HepG2 (cell line): ENCODE measurements at regions not wholly inside any gene's neighbourhood (a gene's known extent, or its start where the extent isn't known, plus 50 kb on each side); places are given as distances from the start of the nearest gene placed in this dataset.

Source experiments
- ATAC-seq: fragments of 200-7000 bp; cut with Tn5 transposase; 3 replicates; pipeline ENCODE4 v1.9.1; 2020; ENCODE audit warnings: mild to moderate bottlenecking, moderate library complexity
- BruUV-seq: library from RNA; stranded (reverse); fragments of 400-500 nt; replicated peaks from 2 replicates; lab custom pipeline; 2021; lab: Mats Ljungman, UMichigan
- CTCF ChIA-PET: fragments of 300-600 bp; formaldehyde crosslinking; extraction: SDS; loops from one replicate; lab custom pipeline; 2021; ENCODE audit warnings: low total read pairs, inconsistent platforms, low intra/inter-chr PET ratio; lab: Yijun Ruan, JAX
- POLR2A ChIA-PET: fragments of 350-600 bp; sonication (Branson Sonifier 250); formaldehyde crosslinking; loops from one replicate; lab custom pipeline; 2020; ENCODE audit warnings: antibody characterized with exemption, inconsistent platforms; lab: Yijun Ruan, JAX
- DNase-seq: peaks from one replicate; pipeline ENCODE4 v3.0.0-alpha.2; 2015; ENCODE audit warnings: low spot score
- FAIRE-seq: peaks from 3 replicates; lab custom pipeline; 2011; peaks lifted over from hg19 to GRCh38; lab: Jason Lieb, UNC
- H2AFZ ChIP-seq: one replicate; pipeline ENCODE4 v1.6.1; 2011; ENCODE audit warnings: low read length, inconsistent platforms
- H3K27ac ChIP-seq: fragments of 300-600 bp; 3 replicates; pipeline ENCODE4 v1.8.0; 2011; ENCODE audit warnings: mixed run types, mild to moderate bottlenecking, mixed read lengths, low read length, inconsistent platforms; ENCODE audit not compliant: insufficient read depth; ENCODE audit errors: extremely low read length
- H3K27me3 ChIP-seq, 2 experiments: fragments of 200-600 bp in 1 of 2; 2 replicates in 1 of 2; 3 replicates in 1 of 2; pipeline versions ENCODE4 v1.6.0 to v1.8.0; 2011; ENCODE audit warnings: low read length in 2 of 2, mild to moderate bottlenecking in 2 of 2, moderate library complexity in 2 of 2, inconsistent platforms in 1 of 2; ENCODE audit not compliant: insufficient read depth in 2 of 2, control insufficient read depth in 1 of 2
- H3K36me3 ChIP-seq, 2 experiments: fragments of 200-600 bp in 1 of 2; replicated peaks in 1 of 2; 2 replicates in 1 of 2; 3 replicates in 1 of 2; pipeline versions ENCODE4 v1.5.1 to v1.8.0; 2011; ENCODE audit warnings: low read length in 2 of 2, inconsistent platforms in 1 of 2; ENCODE audit not compliant: insufficient read depth in 2 of 2, control insufficient read depth in 1 of 2
- H3K4me1 ChIP-seq: 2 replicates; pipeline ENCODE4 v1.5.1; 2012; ENCODE audit warnings: low read length, inconsistent platforms; ENCODE audit not compliant: insufficient read depth
- H3K4me2 ChIP-seq: 2 replicates; pipeline ENCODE4 v1.6.0; 2011; ENCODE audit warnings: low read depth, low read length, inconsistent platforms
- H3K4me3 ChIP-seq, 3 experiments: fragments of 200-600 bp in 1 of 3; sonication (generic), shearing (Covaris generic) in 1 of 3; replicated peaks in 1 of 3; 2 replicates each; pipeline ENCODE4 v1.5.1; 2011 to 2016; ENCODE audit warnings: low read length in 3 of 3, inconsistent platforms in 2 of 3, low read depth in 2 of 3, mild to moderate bottlenecking in 2 of 3, control low read depth in 1 of 3, mixed read lengths in 1 of 3; ENCODE audit not compliant: insufficient read depth in 1 of 3
- H3K79me2 ChIP-seq: one replicate; pipeline ENCODE4 v1.6.1; 2011; ENCODE audit warnings: low read length, inconsistent platforms; ENCODE audit not compliant: insufficient read depth
- H3K9ac ChIP-seq: 2 replicates; pipeline ENCODE4 v1.6.0; 2011; ENCODE audit warnings: mild to moderate bottlenecking, low read depth, low read length, inconsistent platforms; ENCODE audit not compliant: insufficient read depth
- H3K9me3 ChIP-seq: 2 replicates; pipeline ENCODE4 v1.5.1; 2012; ENCODE audit warnings: mild to moderate bottlenecking, low read length
- H4K20me1 ChIP-seq: 2 replicates; pipeline ENCODE4 v1.6.0; 2011; ENCODE audit warnings: inconsistent platforms, mild to moderate bottlenecking, low read length, moderate library complexity; ENCODE audit not compliant: insufficient read depth
- ATM ChIP-seq: fragments of 450-650 bp; IDR thresholded peaks from 2 replicates; pipeline ENCODE4 v1.7.1; 2017; ENCODE audit warnings: mild to moderate bottlenecking, borderline replicate concordance
- CEBPZ ChIP-seq: IDR thresholded peaks from 2 replicates; pipeline ENCODE4 v1.6.1; 2012; ENCODE audit warnings: low read length, improper control_type of control experiment
- RELA ChIP-seq: sonication (generic); formaldehyde crosslinking; IDR thresholded peaks from 2 replicates; pipeline ENCODE4 v1.4.0; 2020; ENCODE audit warnings: missing genetic modification reagents
- SMAD9 ChIP-seq: sonication (generic); formaldehyde crosslinking; IDR thresholded peaks from 2 replicates; pipeline ENCODE4 v1.5.1; 2020; ENCODE audit warnings: mild to moderate bottlenecking, missing genetic modification reagents
- WGBS: methylation state at CpG from one replicate; pipeline ENCODE4 v1.1.6; 2017; ENCODE audit warnings: low lambda C conversion rate; 5-methylcytosine and 5-hydroxymethylcytosine counted together
- in situ Hi-C: cut with HindIII; loops from 2 replicates; pipeline ENCODE4 v1.10.0; 2017; ENCODE audit warnings: low pct_unique_long_range_greater_than_20kb; ENCODE audit not compliant: extremely low pct_ligation_motif_present
- intact Hi-C: fragments of 100-400 bp; cut with micrococcal nuclease; formaldehyde crosslinking; loops from one replicate; pipeline ENCODE4 v1.10.0; 2022; ENCODE audit not compliant: unreplicated experiment
- TF ChIP-seq, protein P1 (sequence below): sonication (generic); formaldehyde crosslinking; IDR thresholded peaks from 2 replicates; pipeline ENCODE4 v1.5.1; 2020; ENCODE audit warnings: mild to moderate bottlenecking, missing genetic modification reagents, moderate library complexity
- TF ChIP-seq, protein P2 (sequence below): sonication (generic); formaldehyde crosslinking; IDR thresholded peaks from 2 replicates; pipeline ENCODE4 v1.9.0; 2021; ENCODE audit warnings: missing genetic modification reagents, mild to moderate bottlenecking, borderline replicate concordance

- TF ChIP-seq, protein P1, sequence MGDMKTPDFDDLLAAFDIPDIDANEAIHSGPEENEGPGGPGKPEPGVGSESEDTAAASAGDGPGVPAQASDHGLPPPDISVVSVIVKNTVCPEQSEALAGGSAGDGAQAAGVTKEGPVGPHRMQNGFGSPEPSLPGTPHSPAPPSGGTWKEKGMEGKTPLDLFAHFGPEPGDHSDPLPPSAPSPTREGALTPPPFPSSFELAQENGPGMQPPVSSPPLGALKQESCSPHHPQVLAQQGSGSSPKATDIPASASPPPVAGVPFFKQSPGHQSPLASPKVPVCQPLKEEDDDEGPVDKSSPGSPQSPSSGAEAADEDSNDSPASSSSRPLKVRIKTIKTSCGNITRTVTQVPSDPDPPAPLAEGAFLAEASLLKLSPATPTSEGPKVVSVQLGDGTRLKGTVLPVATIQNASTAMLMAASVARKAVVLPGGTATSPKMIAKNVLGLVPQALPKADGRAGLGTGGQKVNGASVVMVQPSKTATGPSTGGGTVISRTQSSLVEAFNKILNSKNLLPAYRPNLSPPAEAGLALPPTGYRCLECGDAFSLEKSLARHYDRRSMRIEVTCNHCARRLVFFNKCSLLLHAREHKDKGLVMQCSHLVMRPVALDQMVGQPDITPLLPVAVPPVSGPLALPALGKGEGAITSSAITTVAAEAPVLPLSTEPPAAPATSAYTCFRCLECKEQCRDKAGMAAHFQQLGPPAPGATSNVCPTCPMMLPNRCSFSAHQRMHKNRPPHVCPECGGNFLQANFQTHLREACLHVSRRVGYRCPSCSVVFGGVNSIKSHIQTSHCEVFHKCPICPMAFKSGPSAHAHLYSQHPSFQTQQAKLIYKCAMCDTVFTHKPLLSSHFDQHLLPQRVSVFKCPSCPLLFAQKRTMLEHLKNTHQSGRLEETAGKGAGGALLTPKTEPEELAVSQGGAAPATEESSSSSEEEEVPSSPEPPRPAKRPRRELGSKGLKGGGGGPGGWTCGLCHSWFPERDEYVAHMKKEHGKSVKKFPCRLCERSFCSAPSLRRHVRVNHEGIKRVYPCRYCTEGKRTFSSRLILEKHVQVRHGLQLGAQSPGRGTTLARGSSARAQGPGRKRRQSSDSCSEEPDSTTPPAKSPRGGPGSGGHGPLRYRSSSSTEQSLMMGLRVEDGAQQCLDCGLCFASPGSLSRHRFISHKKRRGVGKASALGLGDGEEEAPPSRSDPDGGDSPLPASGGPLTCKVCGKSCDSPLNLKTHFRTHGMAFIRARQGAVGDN (CRISPR knock-in tag) = no peak
- no peak for TF ChIP-seq SMAD9
Observed at GRCh38 chr4:100286636-100287035, 96.4 kb upstream of the DDIT4L start (continued).

GRCh38 chr4:100285121-100285520 is 94.9 kb upstream of the DDIT4L start:
- no peaks in the 10 kb centered on the region for H3K9me3 ChIP-seq
- H2AFZ ChIP-seq = no peak overlapping the region
- no peaks in the 10 kb centered on the region for H3K79me2 ChIP-seq
- intact Hi-C loops = no loop called here
- H3K36me3 ChIP-seq = no peaks in the 10 kb centered on the region
- no peaks in the 10 kb centered on the region for H3K27me3 ChIP-seq
- BruUV-seq = no TSS peak
- H4K20me1 ChIP-seq = no peaks in the 10 kb centered on the region
- in situ Hi-C loops = no loop called here
- CTCF ChIA-PET = no interaction called here
- TF ChIP-seq ATM (no peak), CEBPZ (no peak), RELA (CRISPR knock-in tag) (no peak)
- TF ChIP-seq, protein P2, sequence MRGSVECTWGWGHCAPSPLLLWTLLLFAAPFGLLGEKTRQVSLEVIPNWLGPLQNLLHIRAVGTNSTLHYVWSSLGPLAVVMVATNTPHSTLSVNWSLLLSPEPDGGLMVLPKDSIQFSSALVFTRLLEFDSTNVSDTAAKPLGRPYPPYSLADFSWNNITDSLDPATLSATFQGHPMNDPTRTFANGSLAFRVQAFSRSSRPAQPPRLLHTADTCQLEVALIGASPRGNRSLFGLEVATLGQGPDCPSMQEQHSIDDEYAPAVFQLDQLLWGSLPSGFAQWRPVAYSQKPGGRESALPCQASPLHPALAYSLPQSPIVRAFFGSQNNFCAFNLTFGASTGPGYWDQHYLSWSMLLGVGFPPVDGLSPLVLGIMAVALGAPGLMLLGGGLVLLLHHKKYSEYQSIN (CRISPR knock-in tag) = no peak
- H3K4me2 ChIP-seq = no peak overlapping the region
- POLR2A ChIA-PET = no interaction called here
- no peak overlapping the region for H3K27ac ChIP-seq
- 3% methylated on average over 2 of the region's 2 CpGs for WGBS
- no peak for FAIRE-seq
- H3K9ac ChIP-seq = no peak overlapping the region
- no peak for ATAC-seq
- DNase-seq = no peak
- H3K4me1 ChIP-seq = no peaks in the 10 kb centered on the region
- H3K4me3 ChIP-seq = no peak overlapping the region
